Stomach (tissue), 8 donors: ENCODE measurements at regions not wholly inside any gene's neighbourhood (a gene's known extent, or its start where the extent isn't known, plus 50 kb on each side); places are given as distances from the start of the nearest gene placed in this dataset.

Source experiments
- DNase-seq, 2 donors: peaks; one replicate each; pipeline versions ENCODE4 v3.0.0 to v3.0.0-alpha.2; 2013 to 2019
- H3K27ac ChIP-seq, 5 donors: fragments of 200-600 bp in 4 of 5; sonication (generic) in 4 of 5; one replicate each; pipeline ENCODE4 v1.5.1; 2013 to 2019; ENCODE audit warnings: mild to moderate bottlenecking in 1 of 5, moderate library complexity in 1 of 5
- H3K27me3 ChIP-seq, 3 donors: fragments of 200-600 bp; sonication (generic); one replicate each; pipeline ENCODE4 v1.5.1; 2017 to 2019; ENCODE audit warnings: mixed run types in 1 of 3
- H3K36me3 ChIP-seq, 4 donors: fragments of 200-600 bp; sonication (generic); 1 replicate in 3 of 4; 2 replicates in 1 of 4; pipeline ENCODE4 v1.5.1; 2016 to 2019
- H3K4me1 ChIP-seq, 4 donors: fragments of 200-600 bp; sonication (generic); one replicate each; pipeline ENCODE4 v1.5.1; 2016 to 2019
- H3K4me3 ChIP-seq, 4 donors: fragments of 200-600 bp; sonication (generic) in 3 of 4; one replicate each; pipeline ENCODE4 v1.5.1; 2016 to 2019; ENCODE audit warnings: mild to moderate bottlenecking in 1 of 4
- H3K9me3 ChIP-seq, 4 donors: fragments of 200-600 bp; sonication (generic); one replicate each; pipeline ENCODE4 v1.5.1; 2016 to 2019
- CTCF ChIP-seq, 7 experiments: fragments of 450-650 bp in 4 of 7; fragments of 200-600 bp in 3 of 7; sonication (generic) in 3 of 7; IDR thresholded peaks; one replicate each; pipeline ENCODE4 v1.5.1; 2016 to 2019; ENCODE audit warnings: antibody characterized with exemption in 7 of 7, control low read depth in 2 of 7, mild to moderate bottlenecking in 1 of 7
- EP300 ChIP-seq: sonication (generic); formaldehyde crosslinking; IDR thresholded peaks from one replicate; pipeline ENCODE4 v1.6.1; 2017; ENCODE audit warnings: antibody characterized with exemption
- POLR2A ChIP-seq, 4 donors: fragments of 450-650 bp; IDR thresholded peaks; one replicate each; pipeline ENCODE4 v1.6.1; 2016; ENCODE audit warnings: antibody characterized with exemption in 4 of 4, control low read depth in 2 of 4, mild to moderate bottlenecking in 1 of 4, moderate library complexity in 1 of 4
- POLR2AphosphoS5 ChIP-seq, 3 donors: sonication (generic); formaldehyde crosslinking; IDR thresholded peaks; one replicate each; pipeline ENCODE4 v1.6.1; 2016; ENCODE audit warnings: antibody characterized with exemption in 3 of 3
- WGBS, 5 donors: extraction: QIAGEN DNeasy Blood & Tissue Kit in 3 of 5; methylation state at CpG; one replicate each; pipeline versions ENCODE4 v1.1.5 to v1.1.7; 2013 to 2018; 5-methylcytosine and 5-hydroxymethylcytosine counted together
- intact Hi-C: fragments of 100-400 bp; cut with DNase I; formaldehyde crosslinking; loops from one replicate; pipeline ENCODE4 v1.15.1; 2023; ENCODE audit warnings: low total_unique reads
- donor health status: healthy with polysubstance abuse.
- donor health status: Bipolar disorder and iron deficiency.
- donor health status: healthy.

- no peak overlapping the region for H3K4me3 ChIP-seq
- no peak overlapping the region for H3K27ac ChIP-seq
- DNase-seq: no peak
- WGBS, 5 donors: 78 to 89% (median 81%) methylated on average over 5 of the region's 5 CpGs
- H3K9me3 ChIP-seq: no peaks in the 10 kb centered on the region
- no peaks in the 10 kb centered on the region for H3K27me3 ChIP-seq
- H3K4me1 ChIP-seq: no peaks in the 10 kb centered on the region
- intact Hi-C loops: no loop called here
- H3K36me3 ChIP-seq: no peaks in the 10 kb centered on the region
- TF ChIP-seq EP300 (no peak), POLR2A (IDR thresholded peaks at IDR 0.05) (no peak), POLR2AphosphoS5 (IDR thresholded peaks at IDR 0.05) (no peak), CTCF (IDR thresholded peaks at IDR 0.05) (no peak)
Observed at GRCh38 chr2:145543856-145544255, 1023.9 kb upstream of the ZEB2 start.

GRCh38 chr2:145543155-145543554 lies 1023.2 kb upstream of the ZEB2 start:
- WGBS, 5 donors: 77 to 94% (median 86%) methylated on average over 2 of the region's 2 CpGs
- H3K27me3 ChIP-seq: no peaks in the 10 kb centered on the region
- H3K9me3 ChIP-seq: no peaks in the 10 kb centered on the region
- TF ChIP-seq CTCF (IDR thresholded peaks at IDR 0.05): no peak
- TF ChIP-seq POLR2A (IDR thresholded peaks at IDR 0.05): no peak
- no peak for TF ChIP-seq POLR2AphosphoS5 (IDR thresholded peaks at IDR 0.05)
- no peak for TF ChIP-seq EP300
- H3K36me3 ChIP-seq: no peaks in the 10 kb centered on the region
- H3K27ac ChIP-seq: no peak overlapping the region
- H3K4me3 ChIP-seq: no peak overlapping the region
- intact Hi-C loops: no loop called here
- DNase-seq: no peak
- H3K4me1 ChIP-seq: no peaks in the 10 kb centered on the region

- no peak for DNase-seq
- no peaks in the 10 kb centered on the region for H3K36me3 ChIP-seq
- H3K4me3 ChIP-seq: no peak overlapping the region
- WGBS, 5 donors: 93 to 100% (median 98%) methylated on average over 2 of the region's 2 CpGs
- intact Hi-C loops: no loop called here
- no peaks in the 10 kb centered on the region for H3K9me3 ChIP-seq
- no peaks in the 10 kb centered on the region for H3K4me1 ChIP-seq
- H3K27me3 ChIP-seq: no peaks in the 10 kb centered on the region
- no peak for TF ChIP-seq POLR2AphosphoS5 (IDR thresholded peaks at IDR 0.05)
- H3K27ac ChIP-seq: no peak overlapping the region
Observed at GRCh38 chr2:145541028-145541427, 1021.1 kb upstream of the ZEB2 start.

- Histone ChIP-seq H3K27ac (no peak overlapping the region), H3K27me3 (no peaks in the 10 kb centered on the region), H3K9me3 (no peaks in the 10 kb centered on the region), H3K4me1 (no peaks in the 10 kb centered on the region), H3K4me3 (no peak overlapping the region), H3K36me3 (no peaks in the 10 kb centered on the region)
- DNase-seq: no peak
- intact Hi-C loops: no loop called here
- WGBS, 5 donors: 78 to 87% (median 81%) methylated on average over 5 of the region's 5 CpGs
- no peak for TF ChIP-seq POLR2A (IDR thresholded peaks at IDR 0.05)
- no peak for TF ChIP-seq EP300
- no peak for TF ChIP-seq POLR2AphosphoS5 (IDR thresholded peaks at IDR 0.05)
- no peak for TF ChIP-seq CTCF (IDR thresholded peaks at IDR 0.05)
Observed at GRCh38 chr2:145538661-145539350, 1018.9 kb upstream of the ZEB2 start.

- no peak for TF ChIP-seq EP300
- no peak for TF ChIP-seq CTCF (IDR thresholded peaks at IDR 0.05)
- no peak for TF ChIP-seq POLR2AphosphoS5 (IDR thresholded peaks at IDR 0.05)
- no peak for TF ChIP-seq POLR2A (IDR thresholded peaks at IDR 0.05)
- Histone ChIP-seq H3K36me3 (no peaks in the 10 kb centered on the region), H3K9me3 (no peaks in the 10 kb centered on the region), H3K27ac (no peak overlapping the region), H3K4me3 (no peak overlapping the region), H3K27me3 (no peaks in the 10 kb centered on the region), H3K4me1 (no peaks in the 10 kb centered on the region)
- DNase-seq: no peak
- intact Hi-C loops: no loop called here
Observed at GRCh38 chr2:145530653-145531052, 1010.7 kb upstream of the ZEB2 start.
